Stomach (tissue), 4 donors: ENCODE measurements at regions not wholly inside any gene's neighbourhood (a gene's known extent, or its start where the extent isn't known, plus 50 kb on each side); places are given as distances from the start of the nearest gene placed in this dataset.

Source experiments
- POLR2AphosphoS5 ChIP-seq, 3 donors: sonication (generic); formaldehyde crosslinking; IDR thresholded peaks; one replicate each; pipeline ENCODE4 v1.6.1; 2016; ENCODE audit warnings: antibody characterized with exemption in 3 of 3
- TF ChIP-seq, protein P1 (sequence below), 7 experiments: fragments of 450-650 bp in 4 of 7; fragments of 200-600 bp in 3 of 7; sonication (generic) in 3 of 7; IDR thresholded peaks; one replicate each; pipeline ENCODE4 v1.5.1; 2016 to 2019; ENCODE audit warnings: antibody characterized with exemption in 7 of 7, control low read depth in 2 of 7, mild to moderate bottlenecking in 1 of 7

DNA sequence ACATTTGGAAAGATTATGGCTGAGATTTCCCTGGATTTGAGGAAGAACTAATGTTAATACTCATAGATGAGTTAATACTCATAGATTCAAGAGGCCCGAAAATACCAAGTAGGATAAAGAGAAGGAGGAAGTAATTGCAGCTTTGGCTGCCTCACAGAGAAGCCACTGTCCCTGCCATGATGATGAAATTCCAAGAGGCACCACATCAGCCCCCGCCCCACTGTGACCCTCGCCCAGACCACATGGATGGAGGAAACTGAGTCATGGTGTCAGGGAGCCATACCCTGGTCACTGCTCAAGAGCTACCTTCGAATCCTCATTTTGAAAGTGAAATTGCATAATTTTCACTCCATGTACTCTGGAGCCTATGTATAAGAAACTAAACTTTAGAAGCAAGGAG is 57.6 kb upstream of the SLC22A11 start:
- no peak for TF ChIP-seq POLR2AphosphoS5 (IDR thresholded peaks at IDR 0.05)
- TF ChIP-seq, protein P1, sequence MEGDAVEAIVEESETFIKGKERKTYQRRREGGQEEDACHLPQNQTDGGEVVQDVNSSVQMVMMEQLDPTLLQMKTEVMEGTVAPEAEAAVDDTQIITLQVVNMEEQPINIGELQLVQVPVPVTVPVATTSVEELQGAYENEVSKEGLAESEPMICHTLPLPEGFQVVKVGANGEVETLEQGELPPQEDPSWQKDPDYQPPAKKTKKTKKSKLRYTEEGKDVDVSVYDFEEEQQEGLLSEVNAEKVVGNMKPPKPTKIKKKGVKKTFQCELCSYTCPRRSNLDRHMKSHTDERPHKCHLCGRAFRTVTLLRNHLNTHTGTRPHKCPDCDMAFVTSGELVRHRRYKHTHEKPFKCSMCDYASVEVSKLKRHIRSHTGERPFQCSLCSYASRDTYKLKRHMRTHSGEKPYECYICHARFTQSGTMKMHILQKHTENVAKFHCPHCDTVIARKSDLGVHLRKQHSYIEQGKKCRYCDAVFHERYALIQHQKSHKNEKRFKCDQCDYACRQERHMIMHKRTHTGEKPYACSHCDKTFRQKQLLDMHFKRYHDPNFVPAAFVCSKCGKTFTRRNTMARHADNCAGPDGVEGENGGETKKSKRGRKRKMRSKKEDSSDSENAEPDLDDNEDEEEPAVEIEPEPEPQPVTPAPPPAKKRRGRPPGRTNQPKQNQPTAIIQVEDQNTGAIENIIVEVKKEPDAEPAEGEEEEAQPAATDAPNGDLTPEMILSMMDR (IDR thresholded peaks at IDR 0.05), result no peak
